Keratinocyte (primary cell): ENCODE measurements at regions not wholly inside any gene's neighbourhood (a gene's known extent, or its start where the extent isn't known, plus 50 kb on each side); places are given as distances from the start of the nearest gene placed in this dataset.

Experiments used
- DNase-seq: peaks from one replicate; pipeline ENCODE4 v3.0.0-alpha.2; 2011; ENCODE audit warnings: low read depth, missing footprints, low spot score
- FAIRE-seq: peaks from 2 replicates; lab custom pipeline; 2011; peaks lifted over from hg19 to GRCh38; lab: Jason Lieb, UNC
- H2AFZ ChIP-seq: 2 replicates; pipeline ENCODE4 v1.6.0; 2012; ENCODE audit warnings: low read length, control low read depth, inconsistent platforms; ENCODE audit not compliant: control insufficient read depth
- H3K27ac ChIP-seq: 2 replicates; pipeline ENCODE4 v1.5.1; 2011; ENCODE audit warnings: low read length; ENCODE audit not compliant: control insufficient read depth, insufficient read depth
- H3K27me3 ChIP-seq: 3 replicates; pipeline ENCODE4 v1.6.0; 2011; ENCODE audit warnings: low read length; ENCODE audit not compliant: control insufficient read depth, insufficient read depth; ENCODE audit errors: extremely low read depth
- H3K36me3 ChIP-seq, 2 experiments: 2 replicates in 1 of 2; 3 replicates in 1 of 2; pipeline ENCODE4 v1.5.1; 2011; ENCODE audit warnings: low read length in 2 of 2, mild to moderate bottlenecking in 1 of 2; ENCODE audit not compliant: control insufficient read depth in 2 of 2, insufficient read depth in 2 of 2; ENCODE audit errors: extremely low read depth in 1 of 2
- H3K4me1 ChIP-seq: 3 replicates; pipeline ENCODE4 v1.5.1; 2011; ENCODE audit warnings: low read length; ENCODE audit not compliant: control insufficient read depth, insufficient read depth; ENCODE audit errors: extremely low read depth
- H3K4me2 ChIP-seq: 3 replicates; pipeline ENCODE4 v1.6.0; 2011; ENCODE audit warnings: low read depth, low read length; ENCODE audit not compliant: control insufficient read depth, insufficient read depth; ENCODE audit errors: extremely low read depth
- H3K4me3 ChIP-seq, 3 experiments: fragments of 200-600 bp in 1 of 3; sonication (generic) in 1 of 3; 2 replicates in 2 of 3; 3 replicates in 1 of 3; pipeline ENCODE4 v1.5.1; 2011 to 2016; ENCODE audit warnings: low read length in 3 of 3, mild to moderate bottlenecking in 3 of 3, control low read depth in 2 of 3, inconsistent platforms in 1 of 3, low read depth in 1 of 3, mixed read lengths in 1 of 3, mixed run types in 1 of 3, moderate library complexity in 1 of 3; ENCODE audit not compliant: control insufficient read depth in 2 of 3, insufficient read depth in 2 of 3; ENCODE audit errors: extremely low read depth in 1 of 3
- H3K79me2 ChIP-seq: 2 replicates; pipeline ENCODE4 v1.6.0; 2012; ENCODE audit warnings: low read length; ENCODE audit not compliant: control insufficient read depth, insufficient read depth
- H3K9ac ChIP-seq: 3 replicates; pipeline ENCODE4 v1.6.0; 2011; ENCODE audit warnings: low read length; ENCODE audit not compliant: control insufficient read depth, insufficient read depth; ENCODE audit errors: extremely low read depth
- H3K9me1 ChIP-seq: 3 replicates; pipeline ENCODE4 v1.6.0; 2011; ENCODE audit warnings: low read length; ENCODE audit not compliant: control insufficient read depth, insufficient read depth; ENCODE audit errors: extremely low read depth
- H3K9me3 ChIP-seq: 2 replicates; pipeline ENCODE4 v1.5.1; 2012; ENCODE audit warnings: low read depth, low read length; ENCODE audit not compliant: control insufficient read depth
- H4K20me1 ChIP-seq: 3 replicates; pipeline ENCODE4 v1.6.0; 2011; ENCODE audit warnings: low read length; ENCODE audit not compliant: control insufficient read depth, insufficient read depth; ENCODE audit errors: extremely low read depth
- EZH2 ChIP-seq: IDR thresholded peaks from one replicate; pipeline ENCODE4 v1.6.1; 2012; ENCODE audit warnings: inconsistent platforms, mild to moderate bottlenecking, low read length, moderate library complexity
- dilution Hi-C: fragments of 300-500 bp; cut with MboI; formaldehyde crosslinking; loops from one replicate; pipeline ENCODE4 v1.7.0; 2020; ENCODE audit warnings: low sequenced_read_pairs; ENCODE audit not compliant: extremely low pct_ligation_motif_present
- TF ChIP-seq, protein P1 (sequence below), 3 experiments: IDR thresholded peaks in 1 of 3; conservative IDR thresholded peaks in 1 of 3; optimal IDR thresholded peaks in 1 of 3; 2 replicates in 2 of 3; 3 replicates in 1 of 3; pipeline versions ENCODE3 to v1.5.1; 2011; ENCODE audit warnings: low read length in 3 of 3, mild to moderate bottlenecking in 3 of 3, moderate library complexity in 2 of 3, control low read depth in 1 of 3, inconsistent platforms in 1 of 3; ENCODE audit not compliant: insufficient read depth in 2 of 3; ENCODE audit errors: extremely low read depth in 1 of 3

DNA sequence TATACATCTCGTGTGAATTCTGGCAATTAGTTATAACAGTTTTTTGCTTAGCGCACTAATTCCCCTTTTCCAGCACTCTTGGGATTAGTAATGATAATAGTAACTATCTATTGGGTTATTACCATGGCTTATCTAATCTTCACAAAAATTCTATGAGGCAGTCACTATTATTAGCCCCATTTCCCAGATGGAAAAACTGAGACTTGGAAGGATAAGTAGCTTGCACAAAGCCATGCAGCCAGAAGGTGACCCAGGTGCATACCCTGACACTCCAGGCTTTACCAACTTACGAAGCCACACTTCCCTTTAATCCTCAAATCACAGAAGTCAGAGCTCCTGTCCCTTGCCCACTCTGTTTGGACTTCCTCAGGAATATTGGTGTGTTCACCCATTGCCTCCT is 156.8 kb downstream of the CYP26B1 start:
- Histone ChIP-seq H3K36me3 (no peaks in the 10 kb centered on the region), H3K9me1 (no peaks in the 10 kb centered on the region), H3K79me2 (no peaks in the 10 kb centered on the region), H3K4me3 (no peak overlapping the region), H3K4me1 (no peaks in the 10 kb centered on the region), H3K9me3 (no peaks in the 10 kb centered on the region), H3K9ac (no peak overlapping the region), H3K27ac (no peak overlapping the region), H2AFZ (no peak overlapping the region), H3K4me2 (no peak overlapping the region), H3K27me3 (no peaks in the 10 kb centered on the region), H4K20me1 (no peaks in the 10 kb centered on the region)
- TF ChIP-seq, protein P1, sequence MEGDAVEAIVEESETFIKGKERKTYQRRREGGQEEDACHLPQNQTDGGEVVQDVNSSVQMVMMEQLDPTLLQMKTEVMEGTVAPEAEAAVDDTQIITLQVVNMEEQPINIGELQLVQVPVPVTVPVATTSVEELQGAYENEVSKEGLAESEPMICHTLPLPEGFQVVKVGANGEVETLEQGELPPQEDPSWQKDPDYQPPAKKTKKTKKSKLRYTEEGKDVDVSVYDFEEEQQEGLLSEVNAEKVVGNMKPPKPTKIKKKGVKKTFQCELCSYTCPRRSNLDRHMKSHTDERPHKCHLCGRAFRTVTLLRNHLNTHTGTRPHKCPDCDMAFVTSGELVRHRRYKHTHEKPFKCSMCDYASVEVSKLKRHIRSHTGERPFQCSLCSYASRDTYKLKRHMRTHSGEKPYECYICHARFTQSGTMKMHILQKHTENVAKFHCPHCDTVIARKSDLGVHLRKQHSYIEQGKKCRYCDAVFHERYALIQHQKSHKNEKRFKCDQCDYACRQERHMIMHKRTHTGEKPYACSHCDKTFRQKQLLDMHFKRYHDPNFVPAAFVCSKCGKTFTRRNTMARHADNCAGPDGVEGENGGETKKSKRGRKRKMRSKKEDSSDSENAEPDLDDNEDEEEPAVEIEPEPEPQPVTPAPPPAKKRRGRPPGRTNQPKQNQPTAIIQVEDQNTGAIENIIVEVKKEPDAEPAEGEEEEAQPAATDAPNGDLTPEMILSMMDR (optimal IDR thresholded peaks at IDR 0.05 in 1 of 3, IDR thresholded peaks at IDR 0.05 in 1 of 3, conservative IDR thresholded peaks at IDR 0.05 in 1 of 3; ENCODE audit: extremely low read depth in 1 of 3, insufficient read depth in 2 of 3, low read length in 3 of 3): no peak
- no peak for TF ChIP-seq EZH2
- DNase-seq: no peak
- no peak for FAIRE-seq
- dilution Hi-C loops: no loop called here

DNA sequence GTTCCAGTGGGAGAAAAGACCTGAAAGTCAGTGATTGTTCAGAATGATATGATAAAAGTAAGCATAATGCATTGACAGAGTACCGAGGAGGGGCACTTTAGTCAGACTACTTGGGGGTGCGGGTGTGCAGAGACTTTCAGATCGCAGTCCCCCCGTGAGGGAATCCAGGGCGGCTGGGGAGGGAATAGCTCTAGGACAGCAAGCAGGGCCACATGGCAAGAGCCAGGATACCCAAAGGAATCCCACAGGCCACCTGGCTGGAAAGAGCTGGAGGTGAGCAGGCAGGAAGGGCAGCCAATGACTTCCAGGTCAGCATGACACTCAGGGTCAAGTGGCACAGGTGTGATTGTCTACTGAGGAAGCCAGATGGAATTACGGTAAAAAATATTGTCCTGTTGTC is 157.5 kb downstream of the CYP26B1 start:
- Histone ChIP-seq H3K4me3 (no peak overlapping the region), H3K4me2 (no peak overlapping the region), H3K79me2 (no peaks in the 10 kb centered on the region), H4K20me1 (no peaks in the 10 kb centered on the region), H3K9ac (no peak overlapping the region), H3K9me3 (no peaks in the 10 kb centered on the region), H3K27me3 (no peaks in the 10 kb centered on the region), H3K9me1 (no peaks in the 10 kb centered on the region), H3K4me1 (no peaks in the 10 kb centered on the region), H3K36me3 (no peaks in the 10 kb centered on the region), H3K27ac (no peak overlapping the region), H2AFZ (no peak overlapping the region)
- dilution Hi-C loops: no loop called here
- DNase-seq (no peak), FAIRE-seq (no peak)
- TF ChIP-seq EZH2: no peak
- TF ChIP-seq, protein P1 (optimal IDR thresholded peaks at IDR 0.05 in 1 of 3, IDR thresholded peaks at IDR 0.05 in 1 of 3, conservative IDR thresholded peaks at IDR 0.05 in 1 of 3; ENCODE audit: extremely low read depth in 1 of 3, insufficient read depth in 2 of 3, low read length in 3 of 3): no peak
